ENCODE measurements at regions not wholly inside any gene's neighbourhood (a gene's known extent, or its start where the extent isn't known, plus 50 kb on each side); places are given as distances from the start of the nearest gene placed in this dataset.

- no peak overlapping the region for H3K4me3 ChIP-seq (ENCODE audit: low read depth, low read length)
- no peak overlapping the region for H3K4me2 ChIP-seq (ENCODE audit: low read length)
- no peak overlapping the region for H3K27ac ChIP-seq
- no peaks in the 10 kb centered on the region for H3K36me3 ChIP-seq (ENCODE audit: control insufficient read depth, insufficient read depth, low read length)
- no peaks in the 10 kb centered on the region for H3K79me2 ChIP-seq
- no peaks in the 10 kb centered on the region for H3K27me3 ChIP-seq (ENCODE audit: control insufficient read depth, insufficient read depth, low read length)
- TF ChIP-seq CTCF (IDR thresholded peaks at IDR 0.05) = no peak
- H3K9me3 ChIP-seq (ENCODE audit: control insufficient read depth, low read length) = no peaks in the 10 kb centered on the region
- H3K9ac ChIP-seq = no peak overlapping the region
- H2AFZ ChIP-seq = no peak overlapping the region
- no peaks in the 10 kb centered on the region for H3K4me1 ChIP-seq
These were observed 667.5 kb downstream of the KCTD8 start for GRCh38 chr4:43781125-43781524.

DNA sequence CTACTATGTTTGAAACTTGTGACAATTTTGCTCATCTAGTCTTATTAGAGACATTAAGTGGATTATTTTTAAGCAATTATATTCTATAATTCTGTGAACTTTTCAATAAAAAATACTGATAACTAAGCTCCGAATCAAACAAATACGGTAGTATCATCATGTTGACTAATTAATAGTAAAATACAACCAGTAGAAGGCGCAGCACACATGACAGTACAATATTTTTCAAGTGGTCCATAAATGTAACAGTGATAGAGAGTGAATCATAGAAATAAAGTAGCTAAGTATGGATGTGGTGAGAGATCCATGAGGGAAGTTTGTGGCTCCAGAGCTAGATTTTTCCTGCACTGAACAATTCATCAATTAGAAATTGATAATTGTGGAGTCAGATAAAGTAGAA is 666.2 kb downstream of the KCTD8 start:
- Histone ChIP-seq H3K27me3 (ENCODE audit: control insufficient read depth, insufficient read depth, low read length) (no peaks in the 10 kb centered on the region), H3K4me1 (no peaks in the 10 kb centered on the region), H3K27ac (no peak overlapping the region), H3K4me2 (ENCODE audit: low read length) (no peak overlapping the region), H3K79me2 (no peaks in the 10 kb centered on the region), H3K36me3 (ENCODE audit: control insufficient read depth, insufficient read depth, low read length) (no peaks in the 10 kb centered on the region), H3K9ac (no peak overlapping the region), H3K4me3 (ENCODE audit: low read depth, low read length) (no peak overlapping the region), H2AFZ (no peak overlapping the region), H3K9me3 (ENCODE audit: control insufficient read depth, low read length) (no peaks in the 10 kb centered on the region)
- TF ChIP-seq CTCF (IDR thresholded peaks at IDR 0.05) = no peak

DNA sequence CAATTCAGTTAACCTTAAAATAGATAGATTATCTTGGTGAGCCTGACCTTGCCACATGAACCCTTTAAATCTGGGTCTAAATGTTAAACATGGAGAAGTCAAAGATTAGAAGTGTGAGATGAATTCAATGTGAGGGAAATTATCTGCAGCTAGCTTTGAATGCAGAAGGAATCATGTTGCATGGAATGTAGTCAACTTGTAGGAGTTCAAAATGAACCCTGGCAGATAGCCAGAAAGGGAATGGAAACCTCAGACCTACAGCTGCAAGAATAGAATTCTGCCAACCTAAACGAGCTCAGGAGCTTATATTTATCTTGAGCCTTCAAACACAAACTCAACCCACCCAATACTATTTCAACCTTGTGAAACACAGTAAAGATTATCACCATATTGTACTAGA is 632.5 kb downstream of the KCTD8 start:
- H3K79me2 ChIP-seq = no peaks in the 10 kb centered on the region
- no peaks in the 10 kb centered on the region for H3K9me3 ChIP-seq (ENCODE audit: control insufficient read depth, low read length)
- no peak overlapping the region for H3K4me3 ChIP-seq (ENCODE audit: low read depth, low read length)
- TF ChIP-seq CTCF (IDR thresholded peaks at IDR 0.05) = no peak
- H3K36me3 ChIP-seq (ENCODE audit: control insufficient read depth, insufficient read depth, low read length) = no peaks in the 10 kb centered on the region
- no peaks in the 10 kb centered on the region for H3K4me1 ChIP-seq
- H2AFZ ChIP-seq = no peak overlapping the region
- no peak overlapping the region for H3K9ac ChIP-seq
- H3K4me2 ChIP-seq (ENCODE audit: low read length) = no peak overlapping the region
- no peak overlapping the region for H3K27ac ChIP-seq
- H3K27me3 ChIP-seq (ENCODE audit: control insufficient read depth, insufficient read depth, low read length) = no peaks in the 10 kb centered on the region

DNA sequence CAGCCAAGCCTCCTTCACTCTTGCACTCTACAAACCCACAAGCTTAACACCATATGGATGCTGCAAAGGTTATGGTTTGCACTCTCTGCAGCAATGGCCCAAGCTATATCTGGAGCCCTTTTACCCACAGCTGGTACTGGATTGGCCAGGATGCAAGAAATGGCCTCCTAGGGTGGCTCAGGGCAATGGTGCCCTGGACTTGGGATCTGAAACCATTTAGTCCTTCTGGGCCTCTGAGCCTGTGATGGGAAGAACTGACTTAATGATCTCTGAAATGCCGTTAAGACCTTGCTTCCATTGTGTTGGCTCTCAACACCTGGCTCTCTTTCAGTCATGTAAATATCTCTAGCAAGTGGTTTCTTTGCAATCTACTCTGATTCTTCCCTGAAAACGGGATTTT is 626.0 kb downstream of the KCTD8 start:
- Histone ChIP-seq H3K4me2 (ENCODE audit: low read length) (no peak overlapping the region), H3K9me3 (ENCODE audit: control insufficient read depth, low read length) (no peaks in the 10 kb centered on the region), H3K27ac (no peak overlapping the region), H3K4me1 (no peaks in the 10 kb centered on the region), H3K36me3 (ENCODE audit: control insufficient read depth, insufficient read depth, low read length) (no peaks in the 10 kb centered on the region), H3K9ac (no peak overlapping the region), H3K79me2 (no peaks in the 10 kb centered on the region), H2AFZ (no peak overlapping the region), H3K27me3 (ENCODE audit: control insufficient read depth, insufficient read depth, low read length) (no peaks in the 10 kb centered on the region), H3K4me3 (ENCODE audit: low read depth, low read length) (no peak overlapping the region)
- no peak for TF ChIP-seq CTCF (IDR thresholded peaks at IDR 0.05)

- no peak for TF ChIP-seq CTCF (IDR thresholded peaks at IDR 0.05)
- H3K27me3 ChIP-seq (ENCODE audit: control insufficient read depth, insufficient read depth, low read length) = no peaks in the 10 kb centered on the region
- H3K9me3 ChIP-seq (ENCODE audit: control insufficient read depth, low read length) = no peaks in the 10 kb centered on the region
- H3K27ac ChIP-seq = no peak overlapping the region
- no peaks in the 10 kb centered on the region for H3K36me3 ChIP-seq (ENCODE audit: control insufficient read depth, insufficient read depth, low read length)
- H3K4me1 ChIP-seq = no peaks in the 10 kb centered on the region
- no peak overlapping the region for H3K9ac ChIP-seq
- H2AFZ ChIP-seq = no peak overlapping the region
- no peak overlapping the region for H3K4me3 ChIP-seq (ENCODE audit: low read depth, low read length)
- no peak overlapping the region for H3K4me2 ChIP-seq (ENCODE audit: low read length)
- no peaks in the 10 kb centered on the region for H3K79me2 ChIP-seq
These were observed 612.7 kb downstream of the KCTD8 start for GRCh38 chr4:43835869-43836268.

Measured in parathyroid adenoma (tissue), 2 donors.